Heart left ventricle (tissue), 16 donors: ENCODE measurements at regions not wholly inside any gene's neighbourhood (a gene's known extent, or its start where the extent isn't known, plus 50 kb on each side); places are given as distances from the start of the nearest gene placed in this dataset.

Experiments
- ATAC-seq, 4 donors: fragments of 200-7000 bp; cut with Tn5 transposase; one replicate each; pipeline ENCODE4 v1.9.1; 2020 to 2022; ENCODE audit warnings: moderate library complexity in 4 of 4, mild to moderate bottlenecking in 3 of 4, moderate number of reproducible peaks in 1 of 4
- DNase-seq, 5 donors: peaks; one replicate each; pipeline ENCODE4 v3.0.0-alpha.2; 2020
- H3K27ac ChIP-seq, 12 donors: fragments of 200-600 bp; sonication (generic) in 4 of 12; one replicate each; pipeline versions ENCODE4 v1.5.0 to v1.8.0; 2016 to 2022; ENCODE audit warnings: mild to moderate bottlenecking in 2 of 12
- H3K27me3 ChIP-seq, 9 donors: fragments of 200-600 bp; sonication (generic) in 2 of 9; one replicate each; pipeline versions ENCODE4 v1.5.1 to v1.8.0; 2016 to 2022; ENCODE audit warnings: mild to moderate bottlenecking in 3 of 9
- H3K36me3 ChIP-seq, 9 donors: fragments of 200-600 bp; sonication (generic) in 2 of 9; one replicate each; pipeline versions ENCODE4 v1.5.0 to v1.8.0; 2018 to 2022; ENCODE audit warnings: mild to moderate bottlenecking in 2 of 9
- H3K4me1 ChIP-seq, 12 donors: fragments of 200-600 bp; sonication (generic) in 4 of 12; one replicate each; pipeline versions ENCODE4 v1.5.0 to v1.8.0; 2016 to 2022; ENCODE audit warnings: mild to moderate bottlenecking in 3 of 12
- H3K4me3 ChIP-seq, 12 donors: fragments of 200-600 bp; sonication (generic) in 4 of 12; one replicate each; pipeline versions ENCODE4 v1.5.0 to v1.8.0; 2017 to 2022; ENCODE audit warnings: mild to moderate bottlenecking in 9 of 12, moderate library complexity in 4 of 12
- H3K9me3 ChIP-seq, 12 donors: fragments of 200-600 bp; sonication (generic) in 4 of 12; one replicate each; pipeline versions ENCODE4 v1.5.0 to v1.8.0; 2016 to 2022; ENCODE audit warnings: mild to moderate bottlenecking in 1 of 12
- CTCF ChIP-seq, 12 donors: fragments of 200-600 bp; sonication (generic) in 4 of 12; IDR thresholded peaks; one replicate each; pipeline versions ENCODE4 v1.5.0 to v1.8.0; 2018 to 2022; ENCODE audit warnings: antibody characterized with exemption in 12 of 12, mild to moderate bottlenecking in 5 of 12
- POLR2A ChIP-seq, 2 donors: fragments of 450-650 bp; IDR thresholded peaks; one replicate each; pipeline ENCODE4 v1.6.1; 2017; ENCODE audit warnings: antibody characterized with exemption in 2 of 2, mild to moderate bottlenecking in 2 of 2, moderate library complexity in 2 of 2
- WGBS, 4 donors: extraction: QIAGEN DNeasy Blood & Tissue Kit in 2 of 4; methylation state at CpG; one replicate each; pipeline versions ENCODE4 v1.1.5 to v1.1.7; 2013 to 2018; 5-methylcytosine and 5-hydroxymethylcytosine counted together
- intact Hi-C, 10 donors: fragments of 100-400 bp; cut with DNase I; formaldehyde crosslinking; loops; one replicate each; pipeline versions ENCODE4 v1.11.1 to v1.14.2; 2022
- donor health status: ischemic (EF 13 %, LVEDD 7.1; RV severe dilation, severe dysfunction).
- donor health status: healthy with polysubstance abuse.
- donor health status: DM: no; HTN: yes; CAD: no.
- donor health status: DM: no; HTN: no; CAD: no.
- donor health status: ischemic (EF 25% LVEDD 6.9; RV normal size, moderate dysfunction).
- donor health status: ischemic (EF 25% LVEDD 5.7; RV mildly dilated, moderate dysfunction).
- donor health status: healthy.
- donor health status: DM: yes; HTN: yes; CAD: no.
- donor health status: ischemic (EF 35%, LVEDD 5.7; RV mildly dilated, moderate dysfunction).
- donor health status: nonischemic (EF 11% LVEDD 7.7; RV severe dilation, severe dysfunction).
- donor health status: DM: yes; HTN: yes; CAD: no.
- donor health status: PGD.
- donor health status: ischemic (EF 29% LVEDD 5.4; RV normal size, mild dysfunction).
- donor health status: nonischemic (EF 23%, LVEDD 6.1; RV moderate dilation, normal function).

DNA sequence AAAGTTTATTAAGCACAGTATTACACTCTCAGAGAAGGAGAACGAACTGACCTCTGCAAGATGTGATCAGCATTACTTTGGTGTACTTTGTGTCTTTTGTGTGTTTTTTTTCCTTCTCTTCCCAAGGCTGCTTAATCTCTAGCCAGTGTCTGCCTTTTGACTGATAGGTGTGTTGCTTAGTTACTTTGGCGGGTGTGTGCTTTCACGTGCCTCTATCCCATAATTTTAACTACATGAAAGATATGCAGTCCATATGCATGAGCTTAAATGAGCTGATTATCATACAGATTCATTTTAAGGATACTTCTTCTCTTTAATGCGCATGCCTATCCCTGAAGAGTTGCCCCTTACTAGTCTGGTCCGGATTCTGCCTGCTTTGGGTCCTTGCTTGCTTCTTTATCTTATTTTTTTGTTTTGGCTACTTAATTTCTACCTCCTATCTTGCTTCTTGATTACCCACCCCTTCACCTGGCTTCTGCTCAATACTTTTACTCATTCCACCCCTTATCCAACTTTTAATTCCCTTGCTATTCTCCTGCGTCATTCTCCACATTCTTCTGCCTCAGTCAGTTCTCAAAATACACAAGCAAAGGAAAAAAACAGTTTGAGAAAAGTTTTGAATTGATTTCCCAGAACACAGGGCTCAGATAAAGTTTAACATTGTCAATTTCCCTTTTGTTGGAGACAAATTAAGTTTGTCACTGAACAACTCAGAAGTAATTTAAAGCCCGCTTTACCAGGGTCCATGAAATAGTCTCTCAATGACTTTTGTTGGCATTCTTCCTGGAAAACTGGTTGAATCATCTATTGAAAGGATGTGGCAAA is 182.0 kb downstream of the TENT5D start:
- H3K27me3 ChIP-seq, result no peaks in the 10 kb centered on the region
- H3K9me3 ChIP-seq, result peaks cover 0 to 7% (median 0%) of the 10 kb centered on the region in 12 donors
- H3K36me3 ChIP-seq, result no peaks in the 10 kb centered on the region
- 51 to 60% (median 55%) methylated on average over 7 of the region's 7 CpGs for WGBS, 4 donors
- DNase-seq (no peak), ATAC-seq (no peak)
- H3K27ac ChIP-seq, result no peak overlapping the region
- intact Hi-C loops, result loop anchor here in 1 of 10 donors (10.0 kb wide), 1 partner anchor 57 kb away; no protein-coding TSS in a partner anchor
- H3K4me1 ChIP-seq, result no peaks in the 10 kb centered on the region
- TF ChIP-seq CTCF (IDR thresholded peaks at IDR 0.05), result no peak
- no peak for TF ChIP-seq POLR2A (IDR thresholded peaks at IDR 0.05)
- no peak overlapping the region for H3K4me3 ChIP-seq
